ENCODE measurements at regions not wholly inside any gene's neighbourhood (a gene's known extent, or its start where the extent isn't known, plus 50 kb on each side); places are given as distances from the start of the nearest gene placed in this dataset.

GRCh38 chr7:159196584-159196983 is 51.9 kb upstream of the VIPR2 start:
- TF ChIP-seq POLR2AphosphoS5 (IDR thresholded peaks at IDR 0.05; ENCODE audit: insufficient read depth in 1 of 2, low read depth in 1 of 2), result no peak
- no peak for TF ChIP-seq POLR2A (IDR thresholded peaks at IDR 0.05)
- TF ChIP-seq CTCF (IDR thresholded peaks at IDR 0.05), result no peak
- Histone ChIP-seq H3K4me1 (peaks cover 17% of the 10 kb centered on the region), H3K9me3 (no peaks in the 10 kb centered on the region), H3K27me3 (no peaks in the 10 kb centered on the region), H3K4me3 (no peak overlapping the region), H3K36me3 (no peaks in the 10 kb centered on the region), H3K27ac (no peak overlapping the region)
- DNase-seq (ENCODE audit: extremely low spot score in 2 of 2), result no peak
- intact Hi-C loops (cut with DNase I), result no loop called here

GRCh38 chr7:159195946-159196345 is 51.3 kb upstream of the VIPR2 start:
- DNase-seq (ENCODE audit: extremely low spot score in 2 of 2), result no peak
- TF ChIP-seq POLR2AphosphoS5 (IDR thresholded peaks at IDR 0.05; ENCODE audit: insufficient read depth in 1 of 2, low read depth in 1 of 2), result no peak
- TF ChIP-seq CTCF (IDR thresholded peaks at IDR 0.05), result no peak
- no peak for TF ChIP-seq POLR2A (IDR thresholded peaks at IDR 0.05)
- H3K9me3 ChIP-seq, result no peaks in the 10 kb centered on the region
- H3K27ac ChIP-seq, result no peak overlapping the region
- H3K27me3 ChIP-seq, result no peaks in the 10 kb centered on the region
- intact Hi-C loops (cut with DNase I), result no loop called here
- H3K4me1 ChIP-seq, result peaks cover 17% of the 10 kb centered on the region
- no peak overlapping the region for H3K4me3 ChIP-seq
- no peaks in the 10 kb centered on the region for H3K36me3 ChIP-seq

All from vagina (tissue), 2 donors.